Fibroblast of skin of left biceps (primary cell): ENCODE measurements at regions not wholly inside any gene's neighbourhood (a gene's known extent, or its start where the extent isn't known, plus 50 kb on each side); places are given as distances from the start of the nearest gene placed in this dataset.
"Not testable (repeated sequence)": the region's sequence is repeated elsewhere in the genome, so short reads cannot be mapped to it uniquely, and the experiment has no call there.

Experiments used
- DNase-seq, 2 experiments: peaks; one replicate each; pipeline ENCODE4 v3.0.0-alpha.2; 2013; ENCODE audit warnings: low read depth in 2 of 2

DNA sequence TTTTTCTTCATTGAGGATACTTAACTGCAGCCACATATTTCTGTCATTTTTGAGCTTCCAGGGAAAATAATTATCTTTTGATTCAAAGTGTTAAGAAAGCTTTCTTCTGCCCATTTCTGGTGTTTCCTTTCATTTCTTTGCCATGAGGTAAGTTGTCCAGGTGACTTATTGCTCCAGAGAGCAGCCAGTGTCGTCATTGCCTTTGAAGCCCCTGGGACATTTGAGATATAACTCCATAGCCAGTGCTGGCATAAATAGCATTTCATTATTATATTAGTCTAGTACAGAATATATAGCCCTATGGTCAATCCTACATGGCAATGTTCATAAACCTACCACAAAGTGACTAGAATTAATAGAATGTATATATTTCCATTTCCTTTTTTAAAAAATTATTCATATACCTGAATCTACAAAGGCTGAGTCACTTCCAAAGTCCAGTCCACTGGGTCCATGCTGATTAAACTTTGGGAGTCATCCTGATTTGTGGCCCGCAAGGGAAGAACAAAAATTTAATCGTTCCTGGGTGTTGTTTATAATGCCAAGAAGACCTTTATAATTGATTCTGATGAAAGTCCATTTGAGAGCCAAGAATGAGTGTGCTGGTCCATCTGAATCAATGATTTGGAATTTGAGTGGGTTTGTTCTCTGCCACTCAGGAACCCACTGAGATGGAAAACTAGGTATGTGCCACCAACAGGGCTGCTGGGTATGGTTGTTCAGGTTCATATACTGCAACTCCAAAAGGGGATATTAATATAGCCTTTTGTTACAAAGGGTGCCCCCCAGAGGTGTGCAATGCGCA, 221.8 kb upstream of the PLXNA2 start:
- DNase-seq, result no peak

DNA sequence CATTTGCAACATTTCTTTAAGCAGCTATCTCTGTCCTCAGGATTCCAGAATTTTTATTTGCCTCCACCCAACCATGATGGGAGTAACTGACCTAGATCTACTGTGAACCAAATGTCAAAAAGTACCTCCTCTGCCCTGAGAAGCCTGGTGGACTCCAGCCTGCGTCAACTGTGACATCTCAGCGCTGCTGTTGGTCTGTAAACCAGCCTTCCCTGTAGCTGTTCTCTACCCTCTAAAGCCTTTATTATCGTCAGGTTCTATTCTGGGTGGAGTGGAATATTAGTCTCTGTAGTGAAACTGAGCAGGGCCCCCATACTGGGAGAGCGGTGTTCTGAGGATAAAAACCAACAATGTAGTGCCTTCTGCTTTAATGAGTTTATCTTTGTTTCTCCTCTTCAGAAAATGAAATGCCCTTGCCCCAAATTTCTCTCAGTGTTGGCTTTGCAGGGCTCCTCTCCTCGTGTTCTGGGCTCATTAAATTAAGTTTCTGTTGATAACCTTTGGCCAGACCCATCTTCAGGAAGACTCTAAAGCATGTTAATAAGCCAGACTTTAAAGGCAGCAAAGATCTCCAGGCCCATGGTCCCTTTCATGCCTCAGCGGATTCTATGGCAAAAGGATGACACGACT, 223.1 kb upstream of the PLXNA2 start:
- no peak for DNase-seq

DNA sequence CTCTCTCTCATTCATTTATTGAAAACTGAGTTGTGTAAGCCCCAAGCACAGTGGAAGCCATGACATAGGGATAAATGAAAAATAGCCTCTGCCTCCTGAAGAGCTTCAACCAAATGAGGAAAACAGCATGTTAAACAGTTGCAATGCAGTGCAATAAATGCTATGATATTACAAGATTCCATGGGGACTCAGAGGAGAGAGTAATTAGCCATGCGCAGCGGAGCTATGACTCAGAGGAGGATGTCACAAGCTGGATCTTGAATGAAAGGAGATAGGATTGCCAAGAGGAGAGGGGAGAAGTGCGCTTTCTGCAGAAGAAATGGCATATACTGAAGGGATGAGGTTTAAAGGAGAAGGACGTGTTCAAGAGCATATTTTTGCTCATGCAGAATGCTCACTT, 231.3 kb upstream of the PLXNA2 start:
- DNase-seq, result peak; percentile 15 to 25

GRCh38 chr1:208475951-208476845, 232.0 kb upstream of the PLXNA2 start:
- DNase-seq, result no peak

DNA sequence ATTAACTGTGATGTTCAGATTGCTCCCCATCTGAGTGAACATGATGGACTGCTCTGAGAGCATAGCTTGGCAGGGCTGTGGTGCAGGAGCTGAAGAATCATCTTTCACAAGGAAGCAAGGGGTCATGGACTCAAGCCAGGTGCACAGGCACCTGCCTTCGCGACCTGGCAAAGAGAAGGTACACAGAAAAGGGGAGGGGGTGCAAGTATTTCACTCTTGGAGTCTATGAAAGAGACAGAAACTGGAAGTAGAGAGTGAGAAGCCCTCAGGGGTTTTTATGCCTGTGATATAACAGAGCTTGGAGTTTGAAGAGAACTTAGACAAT, 232.6 kb upstream of the PLXNA2 start:
- DNase-seq, result no peak

DNA sequence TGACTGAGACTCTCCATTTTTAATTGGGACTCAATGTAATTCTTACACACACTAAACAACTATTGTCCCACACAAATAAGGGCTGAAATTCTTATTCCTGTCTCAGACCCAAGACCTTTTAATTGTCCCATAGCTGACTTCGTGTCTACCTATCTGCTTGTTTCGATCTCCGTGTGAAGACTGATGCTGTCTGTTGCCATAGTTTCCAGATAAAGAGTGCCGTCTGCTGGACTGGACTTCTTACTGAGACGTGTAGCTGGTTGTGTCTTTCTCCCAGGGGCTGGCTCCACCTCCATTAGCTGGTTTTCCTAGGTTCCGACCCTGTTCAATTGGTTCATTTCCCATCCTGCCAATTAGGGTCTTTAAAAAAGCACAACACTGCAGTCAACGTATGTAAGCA, 235.3 kb upstream of the PLXNA2 start:
- DNase-seq, result no peak

GRCh38 chr1:208485512-208485911, 241.3 kb upstream of the PLXNA2 start:
- DNase-seq, result no peak

DNA sequence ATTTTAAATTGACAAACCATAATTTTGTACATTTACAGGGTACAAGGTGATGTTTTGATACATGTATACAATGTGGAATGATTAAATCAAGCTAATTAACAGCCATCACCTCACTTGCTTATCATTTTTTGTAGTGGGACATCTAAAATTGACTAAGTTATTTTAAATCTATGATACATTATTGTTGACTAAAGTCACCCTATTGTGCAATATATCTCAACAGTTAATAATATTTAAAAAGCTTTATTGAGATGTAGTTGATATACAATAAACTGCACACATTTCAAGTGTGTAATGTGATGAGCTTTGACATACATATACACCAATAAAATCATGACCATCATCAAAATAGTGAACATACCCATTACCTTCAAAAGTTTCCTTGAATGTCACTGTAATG, 242.5 kb upstream of the PLXNA2 start:
- DNase-seq, result no peak

DNA sequence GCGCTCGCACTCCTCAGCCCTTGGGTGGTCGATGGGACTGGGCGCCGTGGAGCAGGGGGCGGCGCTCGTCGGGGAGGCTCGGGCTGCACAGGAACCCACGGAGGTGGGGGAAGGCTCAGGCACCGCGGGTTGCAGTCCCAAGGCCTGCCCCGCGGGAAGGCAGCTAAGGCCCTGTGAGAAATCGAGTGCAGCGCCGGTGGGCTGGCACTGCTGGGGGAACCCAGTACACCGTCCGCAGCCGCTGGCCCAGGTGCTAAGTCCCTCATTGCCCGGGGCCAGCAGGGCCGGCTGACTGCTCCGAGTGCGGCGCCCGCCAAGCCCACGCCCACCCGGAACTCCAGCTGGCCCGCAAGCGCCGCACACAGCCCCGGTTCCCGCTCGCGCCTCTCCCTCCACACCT, 244.2 kb upstream of the PLXNA2 start:
- not testable (repeated sequence) for DNase-seq

- no peak for DNase-seq
Measured at GRCh38 chr1:208496467-208497371, 252.5 kb upstream of the PLXNA2 start.

DNA sequence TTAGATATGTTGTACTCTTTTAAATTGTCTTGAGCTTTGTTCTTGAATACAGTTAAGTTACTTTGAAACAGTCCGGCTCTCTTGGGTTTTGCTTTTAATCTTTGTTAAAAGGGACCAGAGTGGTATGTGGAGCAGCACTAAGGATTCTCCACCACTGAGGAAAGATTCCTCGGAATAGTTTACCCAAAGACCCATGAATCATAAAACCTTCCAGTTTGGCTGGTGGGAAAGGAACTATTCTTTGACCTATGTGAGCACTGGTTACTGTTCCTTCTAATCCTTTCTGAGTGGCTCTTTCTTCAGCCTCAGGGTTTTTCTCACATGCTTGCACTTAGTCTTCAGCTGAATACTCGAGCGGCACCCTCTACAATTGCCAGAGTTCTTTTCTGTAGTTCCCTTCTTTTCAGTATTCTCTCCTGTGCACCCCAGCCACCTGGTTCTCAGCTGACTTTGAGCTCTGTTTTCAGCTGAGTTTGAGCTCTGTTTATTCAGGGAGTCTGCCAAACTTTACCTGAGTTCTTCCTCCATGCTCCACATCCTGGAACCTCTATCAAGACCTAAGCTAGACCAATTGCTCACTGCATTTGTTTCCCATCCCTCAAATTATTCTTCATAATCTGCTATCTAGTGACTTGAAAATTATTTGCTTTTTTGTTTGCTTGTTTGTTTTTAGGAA, 253.8 kb upstream of the PLXNA2 start:
- DNase-seq, result no peak

DNA sequence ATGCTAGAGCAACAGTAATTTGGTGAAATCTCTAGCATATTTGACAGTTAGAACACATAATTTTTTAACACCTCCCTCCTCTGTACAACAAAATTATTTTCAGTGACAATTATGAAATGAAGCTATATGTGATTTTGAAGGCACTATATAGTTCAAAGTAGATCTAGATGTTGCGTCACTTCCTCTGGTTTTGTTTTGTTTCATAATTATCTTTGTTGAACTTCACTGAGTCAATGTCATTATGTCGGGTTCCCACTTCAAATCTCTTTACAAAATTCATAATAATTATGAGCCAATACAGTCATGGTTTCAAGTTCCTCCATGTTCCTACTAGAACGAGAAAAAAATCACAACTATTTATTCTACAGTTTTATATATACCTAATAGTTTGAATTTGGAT, 254.8 kb upstream of the PLXNA2 start:
- DNase-seq, result no peak

GRCh38 chr1:208499601-208500000, 255.4 kb upstream of the PLXNA2 start:
- DNase-seq, result no peak

- DNase-seq, result no peak
Measured at GRCh38 chr1:208500375-208500774, 256.2 kb upstream of the PLXNA2 start.

DNA sequence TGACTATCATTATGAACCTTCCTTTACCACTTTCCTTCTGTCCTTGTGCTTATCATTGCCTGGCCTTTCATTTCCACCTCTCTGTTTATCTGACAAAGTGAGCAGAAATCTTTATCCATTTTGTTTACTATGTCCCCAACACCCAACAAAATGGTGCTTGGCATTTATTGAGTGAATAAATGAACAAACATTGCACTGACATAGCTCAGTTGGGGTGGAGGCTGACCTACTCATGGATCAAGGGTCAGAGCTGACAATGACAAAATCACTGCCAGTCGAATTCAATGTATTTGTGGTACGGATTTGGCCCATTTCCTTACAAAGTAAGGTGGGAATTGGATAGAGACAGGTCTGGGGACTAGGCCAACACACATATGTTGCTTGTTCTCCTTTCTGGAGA, 257.4 kb upstream of the PLXNA2 start:
- DNase-seq, result no peak

DNA sequence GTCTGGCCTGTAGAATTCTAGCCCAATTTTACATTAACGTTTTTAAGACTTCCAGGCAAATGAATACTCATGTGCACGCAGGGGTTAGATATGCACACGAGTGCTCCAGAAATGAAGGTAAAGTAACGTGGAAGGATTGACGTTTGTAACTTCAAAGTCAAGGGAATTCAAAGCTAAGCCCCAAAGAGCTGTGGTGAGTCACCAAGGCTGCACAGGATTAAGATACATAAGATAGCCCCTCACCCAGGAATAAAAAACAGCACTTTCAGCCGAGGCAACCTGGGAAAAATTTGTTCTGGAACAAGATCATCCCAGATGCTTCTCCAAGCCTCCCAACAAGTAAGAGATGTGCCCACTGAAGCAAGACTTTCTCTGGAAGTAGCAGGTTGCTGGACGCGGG, 259.6 kb upstream of the PLXNA2 start:
- no peak for DNase-seq

DNA sequence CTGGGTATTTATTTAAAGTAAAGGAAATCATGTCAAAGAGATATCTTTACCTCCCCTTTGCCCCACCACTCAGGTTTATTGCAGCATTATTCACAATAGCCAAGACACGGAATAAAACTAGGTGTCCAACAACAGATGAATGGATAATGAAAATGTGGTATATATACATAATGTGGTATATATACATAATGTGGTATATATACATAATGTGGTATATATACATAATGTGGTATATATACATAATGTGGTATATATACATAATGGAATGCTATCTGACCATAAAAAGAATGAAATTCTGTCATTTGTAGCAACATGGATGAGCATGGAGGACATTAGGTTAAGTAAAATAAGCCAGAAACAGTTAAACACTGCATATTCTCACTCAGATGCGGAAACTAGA, 262.6 kb upstream of the PLXNA2 start:
- no peak for DNase-seq

DNA sequence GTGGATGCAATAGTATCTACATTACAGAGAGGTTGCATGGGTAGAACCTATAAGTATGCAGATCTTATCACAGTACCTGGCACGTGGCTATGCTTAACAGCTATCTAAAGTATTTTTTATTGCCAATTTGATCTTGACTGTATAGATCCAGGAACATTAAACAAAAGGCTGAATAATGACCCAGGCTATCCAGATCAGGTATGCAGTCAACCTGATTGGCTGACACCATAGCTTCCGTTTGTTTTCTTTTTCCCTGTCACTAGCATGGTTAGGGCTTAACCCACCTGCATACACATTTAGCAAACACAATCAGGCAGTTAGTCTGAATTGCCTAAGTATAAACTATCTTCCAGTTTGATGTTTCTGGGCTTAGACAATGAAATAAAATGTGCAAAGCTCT, 264.9 kb upstream of the PLXNA2 start:
- DNase-seq, result no peak

GRCh38 chr1:208510192-208510952, 266.2 kb upstream of the PLXNA2 start:
- DNase-seq, result peak; percentile 31 to 33

DNA sequence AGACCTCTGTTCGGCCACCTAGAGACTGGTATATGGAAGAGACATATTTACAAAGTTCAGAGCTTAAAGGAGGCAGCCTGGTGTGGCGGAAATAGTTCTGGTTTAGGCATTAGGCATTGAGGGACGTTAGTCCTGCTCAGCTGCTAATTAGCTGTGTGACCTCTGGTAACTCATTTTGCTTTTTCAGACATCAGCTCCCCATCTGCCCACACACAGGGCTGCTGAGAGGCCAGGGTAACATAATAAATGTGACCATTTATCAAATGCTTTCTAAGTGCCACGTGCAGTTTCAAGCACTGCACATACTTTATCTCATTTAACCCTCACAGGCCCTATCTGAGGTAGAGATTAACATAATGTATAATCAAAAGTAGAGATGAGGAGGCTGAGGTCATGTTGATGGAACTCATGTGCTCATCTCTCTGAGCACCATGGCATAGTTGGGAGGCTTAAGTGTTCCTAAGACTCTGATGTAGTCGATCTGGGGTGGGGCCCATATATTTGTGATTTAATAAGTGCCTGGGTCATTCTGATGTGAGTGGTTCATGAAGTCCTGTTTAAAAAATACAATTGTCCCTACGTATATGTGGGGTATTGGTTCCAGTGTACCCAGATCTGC, 267.2 kb upstream of the PLXNA2 start:
- DNase-seq, result no peak
